Left ventricle myocardium superior (tissue), 1 donor: ENCODE measurements at regions not wholly inside any gene's neighbourhood (a gene's known extent, or its start where the extent isn't known, plus 50 kb on each side); places are given as distances from the start of the nearest gene placed in this dataset.

Experiments used
- ATAC-seq: fragments of 200-7000 bp; cut with Tn5 transposase; one replicate; pipeline ENCODE4 v1.9.1; 2020; ENCODE audit warnings: mild to moderate bottlenecking, moderate library complexity
- DNase-seq: peaks from one replicate; pipeline ENCODE4 v3.0.0-alpha.2; 2020
- intact Hi-C: fragments of 100-400 bp; cut with micrococcal nuclease; formaldehyde crosslinking; loops from one replicate; pipeline ENCODE4 v1.11.0; 2022
- donor health status: DM: no; HTN: yes; CAD: no; lungs with severe emphysema.

DNA sequence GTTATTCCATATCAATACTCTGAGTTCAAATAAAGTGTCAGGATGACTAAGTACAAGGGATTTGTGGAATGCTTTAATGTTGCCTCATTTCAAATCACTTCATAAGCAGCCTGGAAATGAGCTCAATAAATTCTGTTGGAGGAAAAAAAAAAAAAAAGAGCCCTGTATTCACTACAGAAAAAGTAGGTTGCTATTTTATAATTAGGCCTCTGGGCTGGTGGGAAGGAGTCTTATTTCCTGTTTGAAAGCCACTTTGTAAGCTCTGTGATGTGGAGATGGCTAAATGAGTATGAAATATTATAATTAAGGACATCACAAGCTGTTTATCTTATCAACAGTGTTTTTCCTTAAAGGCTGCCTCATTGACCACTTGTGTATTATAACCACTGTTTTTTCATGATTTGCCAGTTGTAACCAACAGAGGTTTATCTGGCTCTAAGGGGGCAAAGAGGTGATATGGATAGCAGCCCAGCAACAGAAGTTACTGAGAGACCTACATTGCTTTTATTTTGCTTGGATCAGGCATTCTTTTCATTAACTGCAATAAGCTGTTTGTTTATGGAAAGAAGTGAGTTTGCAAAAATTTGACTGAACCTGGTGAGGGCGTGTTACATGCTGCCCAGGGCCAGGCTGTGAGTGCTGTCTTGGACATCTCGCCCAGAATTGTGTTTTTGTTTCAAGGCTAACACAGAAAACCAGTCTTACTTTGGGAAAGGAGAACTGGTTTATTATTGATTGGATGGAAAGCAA lies 563.3 kb upstream of the MAP3K7 start:
- intact Hi-C loops = no loop called here
- no peak for ATAC-seq
- no peak for DNase-seq

- DNase-seq = no peak
- ATAC-seq = no peak
Observed at GRCh38 chr6:91149246-91149955, 562.5 kb upstream of the MAP3K7 start.

GRCh38 chr6:91144126-91144525 lies 557.3 kb upstream of the MAP3K7 start:
- intact Hi-C loops = no loop called here
- DNase-seq (no peak), ATAC-seq (no peak)

More at GRCh38 chr6:91149246-91149955, 562.5 kb upstream of the MAP3K7 start:
- intact Hi-C loops = no loop called here

GRCh38 chr6:91142154-91142553 lies 555.3 kb upstream of the MAP3K7 start:
- ATAC-seq (no peak), DNase-seq (no peak)
- intact Hi-C loops = no loop called here

DNA sequence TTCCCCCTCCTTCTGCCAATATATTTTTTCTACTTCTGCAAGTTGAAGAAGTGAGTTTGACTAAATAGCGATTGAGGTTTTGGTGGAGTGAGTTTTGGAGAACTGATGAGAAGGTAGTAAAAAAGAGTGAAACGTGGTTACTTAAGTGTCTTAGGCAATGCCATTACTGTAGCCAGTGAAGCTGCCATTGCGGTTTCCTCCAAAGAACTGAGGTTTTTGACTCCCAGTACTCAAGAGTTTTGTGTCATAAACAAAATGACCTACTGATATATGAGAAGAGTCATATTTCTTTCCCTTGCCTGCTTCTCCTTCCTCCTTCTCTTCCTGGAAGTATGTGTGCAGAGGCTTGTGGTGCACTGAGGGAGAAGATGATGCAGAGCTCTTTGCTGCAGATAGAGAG lies 554.5 kb upstream of the MAP3K7 start:
- ATAC-seq = no peak

GRCh38 chr6:91140449-91140848 lies 553.6 kb upstream of the MAP3K7 start:
- intact Hi-C loops = no loop called here
- ATAC-seq (no peak), DNase-seq (no peak)

More for the DNA sequence above, 554.5 kb upstream of the MAP3K7 start:
- no peak for DNase-seq
- intact Hi-C loops = no loop called here

- no peak for ATAC-seq
Observed at GRCh38 chr6:91137286-91137685, 550.4 kb upstream of the MAP3K7 start.

GRCh38 chr6:91135406-91136103 lies 548.7 kb upstream of the MAP3K7 start:
- ATAC-seq = no peak
- intact Hi-C loops = no loop called here

More at GRCh38 chr6:91137286-91137685, 550.4 kb upstream of the MAP3K7 start:
- intact Hi-C loops = no loop called here
- DNase-seq = no peak

GRCh38 chr6:91132461-91132860 lies 545.6 kb upstream of the MAP3K7 start:
- intact Hi-C loops = no loop called here
- DNase-seq (no peak), ATAC-seq (no peak)

More at GRCh38 chr6:91135406-91136103, 548.7 kb upstream of the MAP3K7 start:
- no peak for DNase-seq

GRCh38 chr6:91130126-91130525 lies 543.3 kb upstream of the MAP3K7 start:
- ATAC-seq (no peak), DNase-seq (no peak)
- intact Hi-C loops = no loop called here

DNA sequence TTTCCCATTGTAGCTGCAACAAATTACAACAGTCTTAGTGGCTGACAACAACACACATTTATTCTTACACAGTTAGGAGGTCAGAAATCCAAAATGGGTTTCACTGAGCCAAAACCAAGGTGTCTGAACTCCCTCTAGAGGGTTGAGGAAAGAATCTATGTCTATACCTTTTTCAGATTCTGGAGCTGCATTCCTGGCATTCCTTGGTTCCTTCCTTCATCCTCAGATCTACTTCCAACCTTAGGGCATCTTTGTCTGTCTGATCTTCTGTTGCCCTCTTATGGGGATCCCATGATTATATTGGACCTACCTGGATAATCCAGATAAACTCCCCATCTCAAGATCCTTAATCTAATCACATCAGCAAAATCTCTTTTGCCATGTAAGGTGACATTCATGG lies 540.9 kb upstream of the MAP3K7 start:
- ATAC-seq = no peak
- intact Hi-C loops = no loop called here
- no peak for DNase-seq

DNA sequence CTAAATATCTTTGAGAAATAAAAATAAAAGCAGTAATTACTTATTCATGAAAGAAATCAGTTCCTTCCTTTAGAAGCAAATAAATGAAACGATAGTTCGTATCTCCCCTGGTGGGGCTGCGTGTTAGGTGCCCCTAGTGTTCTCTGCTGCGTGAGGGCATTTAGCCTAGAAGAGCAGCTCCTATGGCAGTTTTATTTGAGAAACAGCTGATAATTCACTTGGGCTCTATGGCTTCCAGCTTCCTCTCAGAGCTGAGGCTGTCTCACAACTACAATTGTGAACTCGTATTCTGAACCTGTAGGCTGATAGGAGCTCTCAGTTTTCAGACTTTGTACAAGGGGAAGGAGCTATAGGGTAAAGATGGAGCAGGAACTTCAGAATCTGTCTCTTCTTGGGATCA lies 540.0 kb upstream of the MAP3K7 start:
- ATAC-seq (no peak), DNase-seq (no peak)
- intact Hi-C loops = no loop called here

GRCh38 chr6:91117550-91117949 lies 530.7 kb upstream of the MAP3K7 start:
- DNase-seq (no peak), ATAC-seq (no peak)
- intact Hi-C loops = no loop called here

DNA sequence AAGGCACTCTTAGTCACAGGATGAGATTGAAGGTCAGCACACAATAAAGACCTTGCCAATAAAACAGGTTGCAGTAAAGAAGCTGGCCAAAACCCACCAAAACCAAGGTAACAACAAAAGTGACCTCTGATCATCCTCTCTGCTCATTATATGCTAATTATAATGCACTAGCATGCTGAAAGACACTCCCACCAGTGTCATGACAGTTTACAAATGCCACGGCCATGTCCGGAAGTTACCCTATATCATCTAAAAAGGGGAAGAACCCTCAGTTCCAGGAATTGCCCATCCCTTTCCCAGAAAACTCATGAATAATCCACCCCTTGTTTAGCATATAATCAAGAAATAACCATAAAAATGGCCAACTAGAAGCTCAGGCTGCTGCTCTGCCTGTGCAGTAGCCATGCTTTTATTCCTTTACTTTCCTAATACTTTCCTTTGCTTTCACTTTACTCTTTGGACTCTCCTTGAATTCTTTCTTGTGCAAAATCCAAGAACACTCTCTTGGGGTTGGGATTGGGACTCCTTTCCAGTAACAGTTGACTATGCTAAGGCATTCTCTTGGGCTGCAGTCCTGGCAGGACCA lies 527.3 kb upstream of the MAP3K7 start:
- DNase-seq (no peak), ATAC-seq (no peak)
- intact Hi-C loops = no loop called here

- intact Hi-C loops = no loop called here
- no peak for ATAC-seq
- DNase-seq = no peak
Observed at GRCh38 chr6:91106083-91106482, 519.2 kb upstream of the MAP3K7 start.

DNA sequence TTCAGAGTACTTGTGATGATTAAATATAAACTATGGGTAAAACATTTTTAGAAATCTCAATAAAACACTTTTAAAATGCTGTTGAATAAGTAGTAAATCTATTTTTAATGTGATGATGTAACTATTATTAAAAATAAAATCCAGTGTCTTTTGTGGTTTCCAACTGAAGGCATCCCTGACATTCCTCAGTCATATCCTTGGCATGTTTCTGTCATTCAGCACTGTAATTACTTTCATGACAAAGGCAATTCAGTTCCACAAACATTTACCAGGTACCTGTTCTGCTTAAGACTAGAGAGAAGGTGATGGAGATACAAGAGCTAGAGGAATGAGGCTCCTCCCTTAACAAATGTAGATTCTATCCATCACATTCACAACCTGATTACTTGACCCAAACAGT lies 518.7 kb upstream of the MAP3K7 start:
- ATAC-seq (no peak), DNase-seq (no peak)
- intact Hi-C loops = no loop called here

DNA sequence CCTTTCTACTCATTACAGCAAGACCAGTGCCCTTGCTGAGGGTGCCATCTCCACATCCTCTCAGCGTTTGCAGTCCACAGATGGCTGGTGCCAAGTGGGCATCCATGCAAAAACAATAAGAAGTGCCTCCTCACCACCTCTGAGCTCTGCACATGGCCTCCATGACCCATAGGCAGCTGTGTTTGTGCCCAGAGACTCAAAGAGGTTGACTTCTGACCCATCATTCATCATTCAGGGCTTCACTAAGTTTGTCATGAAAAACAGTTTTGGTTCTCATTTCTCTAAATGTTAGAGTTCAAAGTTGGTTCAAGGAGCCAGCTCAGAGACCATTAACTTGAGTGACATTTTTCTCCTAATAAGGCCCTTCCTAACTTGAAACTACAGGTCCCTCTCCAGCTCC lies 512.6 kb upstream of the MAP3K7 start:
- DNase-seq = no peak
- no peak for ATAC-seq
- intact Hi-C loops = no loop called here

DNA sequence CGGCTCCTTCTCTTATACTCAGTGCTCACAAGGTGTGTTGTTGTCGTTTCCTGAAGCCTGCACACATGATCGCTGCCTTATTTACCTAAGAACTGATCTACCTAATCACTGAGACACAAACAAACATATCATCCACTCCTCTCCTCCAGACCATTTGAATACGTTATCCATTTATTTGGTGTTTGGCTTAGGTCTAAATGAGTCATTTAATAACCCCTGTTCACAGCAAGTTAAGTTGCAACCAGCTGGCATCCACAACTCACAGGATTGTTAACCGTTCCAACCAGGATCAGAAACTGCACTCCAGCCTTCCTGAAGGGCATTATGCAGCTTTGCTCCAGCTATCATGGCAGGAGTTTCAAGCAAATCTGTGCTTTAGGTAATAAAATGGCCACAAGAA lies 511.1 kb upstream of the MAP3K7 start:
- intact Hi-C loops = no loop called here
- DNase-seq (no peak), ATAC-seq (no peak)

DNA sequence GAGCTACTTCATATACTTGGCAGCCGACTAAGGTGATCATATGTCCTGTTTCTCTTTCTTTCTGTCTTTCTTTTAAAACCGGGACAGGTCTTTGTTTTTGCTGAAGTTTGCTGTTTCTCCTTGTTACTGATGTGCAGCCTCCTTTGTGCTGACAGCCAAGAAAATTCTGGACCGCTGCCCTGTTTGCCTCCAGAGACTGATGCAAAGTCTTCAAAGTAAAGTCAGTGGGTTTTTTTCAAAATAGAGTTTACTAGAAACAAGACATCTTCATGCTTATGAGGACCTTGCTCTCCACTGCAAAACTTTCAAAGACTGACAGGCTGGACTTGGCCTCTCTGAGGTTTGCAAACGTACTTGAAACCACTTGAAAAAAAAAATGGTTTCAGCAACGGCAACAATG lies 510.5 kb upstream of the MAP3K7 start:
- peak; percentile 70 for DNase-seq
- intact Hi-C loops = no loop called here
- peak; percentile 45 for ATAC-seq
